ENCODE measurements at regions not wholly inside any gene's neighbourhood (a gene's known extent, or its start where the extent isn't known, plus 50 kb on each side); places are given as distances from the start of the nearest gene placed in this dataset.

DNA sequence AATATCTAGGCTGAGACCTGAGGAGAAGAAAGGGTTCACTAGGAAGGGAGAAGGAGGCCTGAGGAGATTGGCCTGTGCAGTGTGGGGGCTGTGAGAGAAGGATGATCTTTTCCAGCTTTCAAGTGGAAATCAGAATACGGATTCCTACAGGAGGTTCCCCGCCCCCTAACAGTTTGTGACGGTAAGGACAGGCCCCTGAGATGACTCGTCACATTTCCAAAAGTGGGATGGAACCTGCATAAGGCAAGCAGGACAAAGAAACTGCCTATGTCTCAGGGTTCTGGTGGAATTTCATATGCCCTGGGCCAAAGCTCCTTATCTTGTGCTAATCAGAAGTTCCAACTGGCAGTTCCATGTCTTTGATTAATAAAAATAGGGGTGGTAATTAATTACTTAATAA is 275.6 kb downstream of the SNX10 start:
- TF ChIP-seq, protein P1, sequence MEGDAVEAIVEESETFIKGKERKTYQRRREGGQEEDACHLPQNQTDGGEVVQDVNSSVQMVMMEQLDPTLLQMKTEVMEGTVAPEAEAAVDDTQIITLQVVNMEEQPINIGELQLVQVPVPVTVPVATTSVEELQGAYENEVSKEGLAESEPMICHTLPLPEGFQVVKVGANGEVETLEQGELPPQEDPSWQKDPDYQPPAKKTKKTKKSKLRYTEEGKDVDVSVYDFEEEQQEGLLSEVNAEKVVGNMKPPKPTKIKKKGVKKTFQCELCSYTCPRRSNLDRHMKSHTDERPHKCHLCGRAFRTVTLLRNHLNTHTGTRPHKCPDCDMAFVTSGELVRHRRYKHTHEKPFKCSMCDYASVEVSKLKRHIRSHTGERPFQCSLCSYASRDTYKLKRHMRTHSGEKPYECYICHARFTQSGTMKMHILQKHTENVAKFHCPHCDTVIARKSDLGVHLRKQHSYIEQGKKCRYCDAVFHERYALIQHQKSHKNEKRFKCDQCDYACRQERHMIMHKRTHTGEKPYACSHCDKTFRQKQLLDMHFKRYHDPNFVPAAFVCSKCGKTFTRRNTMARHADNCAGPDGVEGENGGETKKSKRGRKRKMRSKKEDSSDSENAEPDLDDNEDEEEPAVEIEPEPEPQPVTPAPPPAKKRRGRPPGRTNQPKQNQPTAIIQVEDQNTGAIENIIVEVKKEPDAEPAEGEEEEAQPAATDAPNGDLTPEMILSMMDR (conservative IDR thresholded peaks at IDR 0.05; ENCODE audit: low read length): no peak
- no peak overlapping the region for H3K4me3 ChIP-seq (ENCODE audit: low read length)
- no peak for DNase-seq (ENCODE audit: low read depth)

DNA sequence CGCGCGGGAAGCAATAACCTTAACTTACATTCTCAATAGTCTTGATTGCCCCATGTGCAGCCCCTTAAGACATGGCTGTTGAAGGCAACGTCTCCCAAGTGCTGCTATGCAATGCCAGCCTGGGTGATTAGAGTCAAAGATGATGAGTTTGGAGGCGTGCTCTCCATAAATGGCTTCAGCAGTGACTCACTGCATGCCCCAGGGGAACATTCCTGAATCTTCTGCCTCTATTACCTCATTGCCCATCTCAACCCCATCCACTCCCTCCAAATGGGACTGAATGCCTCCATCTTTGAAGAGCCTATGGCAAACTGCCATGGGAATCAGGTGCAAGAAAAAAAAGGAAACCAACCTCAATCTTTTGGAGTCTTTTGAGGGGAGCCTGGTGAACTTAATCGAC is 282.8 kb downstream of the SNX10 start:
- TF ChIP-seq, protein P1 (conservative IDR thresholded peaks at IDR 0.05; ENCODE audit: low read length): no peak
- DNase-seq (ENCODE audit: low read depth): no peak
- no peak overlapping the region for H3K4me3 ChIP-seq (ENCODE audit: low read length)

DNA sequence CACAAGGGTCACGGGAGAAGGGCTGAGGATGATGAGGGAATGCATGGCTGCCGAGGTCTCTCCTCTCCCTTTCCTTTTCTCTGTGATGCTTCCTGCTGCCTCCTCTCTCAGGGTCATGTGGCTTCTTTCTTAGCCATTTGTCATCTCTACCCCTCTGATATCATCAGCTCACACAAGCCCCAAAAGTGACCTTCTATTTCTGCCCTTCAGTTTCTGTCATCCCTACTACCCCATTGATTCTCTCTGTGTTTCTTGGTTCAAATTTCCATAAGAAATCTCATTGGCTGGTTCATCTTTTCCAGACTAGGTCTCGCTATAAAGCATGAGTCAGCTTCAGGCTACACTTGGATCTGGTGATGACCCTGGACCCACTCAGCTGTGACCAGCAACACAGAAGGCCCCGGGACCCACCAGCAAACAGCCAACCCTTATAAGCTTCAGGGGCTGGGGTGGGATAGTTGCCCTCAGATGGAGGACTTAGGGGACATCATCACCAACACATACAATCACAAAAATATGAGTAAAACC is 284.3 kb downstream of the SKAP2 start:
- DNase-seq (ENCODE audit: low read depth): no peak
- TF ChIP-seq, protein P1 (conservative IDR thresholded peaks at IDR 0.05; ENCODE audit: low read length): no peak
- H3K4me3 ChIP-seq (ENCODE audit: low read length): no peak overlapping the region

DNA sequence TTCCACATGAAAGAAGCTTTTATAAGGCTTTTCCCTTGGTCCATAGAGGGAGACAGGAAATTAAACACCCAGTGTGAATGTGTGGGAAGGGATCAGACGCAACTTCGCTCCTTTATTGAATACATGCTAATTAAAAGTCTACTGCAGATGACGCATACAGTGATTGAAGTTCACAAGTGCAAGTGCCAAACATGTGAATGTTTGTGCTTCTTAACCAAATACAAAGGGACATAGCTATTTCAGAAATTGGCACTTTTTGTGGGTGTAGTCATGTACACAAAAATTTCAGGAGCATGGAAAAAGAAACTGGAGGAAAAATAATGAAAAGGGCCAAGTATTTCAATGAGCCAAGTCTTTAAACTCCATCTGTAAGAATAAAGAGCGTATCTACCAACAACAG is 283.7 kb downstream of the SKAP2 start:
- H3K4me3 ChIP-seq (ENCODE audit: low read length): no peak overlapping the region
- no peak for DNase-seq (ENCODE audit: low read depth)
- TF ChIP-seq, protein P1 (conservative IDR thresholded peaks at IDR 0.05; ENCODE audit: low read length): no peak

DNA sequence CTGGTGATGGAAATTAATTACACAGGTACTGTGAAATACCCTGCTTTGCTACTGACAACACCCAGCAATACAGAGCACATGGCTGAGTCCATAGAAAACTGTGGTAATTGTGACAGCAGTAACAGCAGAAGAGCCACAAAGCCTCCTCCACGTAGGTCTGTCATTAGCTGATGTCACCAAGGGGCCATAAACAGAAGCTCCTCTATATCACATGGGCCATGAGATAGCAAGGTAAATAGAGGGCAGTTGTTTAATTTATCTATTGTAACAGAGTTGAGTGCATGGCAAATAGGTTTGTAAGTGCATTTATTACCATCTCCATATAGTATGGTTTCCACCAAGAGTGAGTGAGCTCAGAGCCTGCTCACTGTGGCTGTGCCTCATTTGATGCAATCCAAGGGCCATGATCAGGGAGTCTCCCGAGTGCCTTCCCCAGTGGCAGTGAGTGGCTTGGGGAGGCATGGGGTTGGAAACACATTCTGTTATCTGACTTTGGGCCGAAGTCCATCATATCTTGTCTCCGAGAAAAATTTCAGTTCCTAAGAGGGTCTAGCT is 281.2 kb downstream of the SKAP2 start:
- DNase-seq (ENCODE audit: low read depth): no peak
- TF ChIP-seq, protein P1 (conservative IDR thresholded peaks at IDR 0.05; ENCODE audit: low read length): no peak

DNA sequence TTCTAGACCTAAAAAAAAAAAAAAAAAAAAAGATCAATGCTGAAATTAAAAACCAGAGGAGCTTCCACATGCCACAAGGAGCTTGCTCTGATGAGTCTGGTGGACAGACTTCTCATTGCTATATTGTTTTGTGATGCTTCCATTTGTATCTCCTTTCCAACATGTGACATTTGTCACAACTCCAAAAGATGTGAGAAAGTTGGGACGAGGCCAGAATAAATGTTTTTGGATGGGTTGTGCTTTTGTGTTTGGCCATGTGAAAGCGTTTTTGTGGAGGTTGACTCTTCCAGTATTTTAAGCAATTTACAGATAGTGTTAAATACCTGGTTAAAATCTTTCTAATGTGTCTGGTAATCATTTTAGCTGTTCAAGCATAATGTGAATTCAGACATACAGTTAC is 280.1 kb downstream of the SKAP2 start:
- H3K4me3 ChIP-seq (ENCODE audit: low read length): no peak overlapping the region
- TF ChIP-seq, protein P1 (conservative IDR thresholded peaks at IDR 0.05; ENCODE audit: low read length): no peak
- no peak for DNase-seq (ENCODE audit: low read depth)

More for the DNA sequence above, 281.2 kb downstream of the SKAP2 start:
- no peak overlapping the region for H3K4me3 ChIP-seq (ENCODE audit: low read length)

DNA sequence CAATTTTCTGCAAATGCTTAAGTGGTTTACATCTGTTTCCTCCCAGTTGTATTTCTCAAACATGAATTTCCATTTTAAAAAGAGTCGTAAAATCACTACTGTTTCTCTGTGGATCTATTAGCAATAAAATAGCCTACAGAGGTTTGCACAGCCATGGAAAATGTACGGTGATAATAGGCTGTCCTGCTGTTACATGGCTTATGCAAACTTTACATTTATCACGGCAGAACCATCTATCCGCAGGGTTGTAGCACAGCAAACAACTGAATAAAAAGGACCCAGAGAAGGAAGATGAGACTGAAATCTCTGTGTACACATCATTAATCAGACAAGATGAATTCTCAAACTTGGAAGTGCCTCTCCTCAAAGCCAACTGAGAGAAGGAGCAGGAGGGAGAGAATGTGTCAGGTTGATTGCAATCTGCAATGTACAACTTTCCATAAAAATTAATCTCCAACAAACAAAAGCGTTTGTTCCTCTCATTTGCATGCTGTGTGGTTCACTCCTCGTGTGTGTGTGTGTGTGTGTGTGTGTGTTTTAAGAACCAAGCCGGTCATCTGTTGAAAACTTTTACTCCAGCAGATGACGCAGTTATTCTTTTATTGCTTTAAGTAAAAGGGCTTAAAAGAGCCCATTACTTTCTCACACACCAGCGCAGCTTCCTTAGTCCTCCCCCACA is 279.3 kb downstream of the SKAP2 start:
- TF ChIP-seq, protein P1 (conservative IDR thresholded peaks at IDR 0.05; ENCODE audit: low read length): no peak
- H3K4me3 ChIP-seq (ENCODE audit: low read length): no peak overlapping the region
- DNase-seq (ENCODE audit: low read depth): no peak

Data from AG10803 (cell line).